Fibroblast of skin of abdomen (primary cell): ENCODE measurements at regions not wholly inside any gene's neighbourhood (a gene's known extent, or its start where the extent isn't known, plus 50 kb on each side); places are given as distances from the start of the nearest gene placed in this dataset.
"Not testable (repeated sequence)": the region's sequence is repeated elsewhere in the genome, so short reads cannot be mapped to it uniquely, and the experiment has no call there.

Source experiments
- DNase-seq: peaks from one replicate; pipeline ENCODE4 v3.0.0-alpha.2; 2013

DNA sequence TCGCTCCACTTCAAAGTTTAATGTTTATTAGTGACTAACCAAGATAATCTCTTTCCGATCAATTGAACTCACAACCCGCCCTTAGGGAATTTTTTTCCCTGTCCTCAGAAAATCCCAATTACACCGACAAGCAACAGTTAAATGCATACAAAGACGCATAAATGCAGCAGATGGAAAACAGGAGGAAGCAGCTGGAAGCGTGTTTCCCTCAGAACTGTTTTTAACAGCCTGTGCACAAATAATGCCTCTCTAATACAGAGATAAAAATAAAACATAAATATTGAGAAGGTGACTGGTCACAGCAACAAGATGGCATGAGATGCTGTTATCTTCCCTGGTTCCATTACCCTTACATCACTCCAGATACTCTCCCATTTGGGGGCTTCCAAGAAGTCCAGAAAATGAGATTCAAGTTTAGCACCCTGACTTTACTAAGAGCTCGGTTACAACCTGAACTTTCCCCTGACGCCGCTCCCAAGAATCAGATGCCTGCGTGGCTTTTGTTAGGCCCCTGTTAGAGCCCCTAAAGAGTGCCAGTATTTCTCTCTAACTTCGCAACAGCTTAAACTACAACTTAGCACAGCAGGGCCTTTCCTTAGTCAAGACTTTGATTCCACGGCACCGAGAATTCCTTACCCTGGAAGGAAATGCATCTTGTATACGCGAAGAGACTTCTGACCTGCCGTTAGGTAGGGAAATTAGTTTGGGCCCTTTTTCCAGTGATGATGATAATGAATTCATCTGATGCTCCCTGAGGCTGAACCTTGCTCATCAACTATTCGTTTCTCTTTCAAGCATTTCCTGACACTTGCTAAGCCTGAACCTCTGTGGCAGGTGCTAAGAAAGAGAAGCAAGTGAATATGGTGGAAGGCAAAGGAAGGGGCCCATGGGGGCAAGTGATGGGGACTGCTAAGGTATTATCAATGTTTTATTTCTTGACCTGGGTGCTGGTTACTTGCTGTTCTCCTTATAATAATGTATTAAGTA is 137.7 kb upstream of the SMYD2 start:
- no peak for DNase-seq

DNA sequence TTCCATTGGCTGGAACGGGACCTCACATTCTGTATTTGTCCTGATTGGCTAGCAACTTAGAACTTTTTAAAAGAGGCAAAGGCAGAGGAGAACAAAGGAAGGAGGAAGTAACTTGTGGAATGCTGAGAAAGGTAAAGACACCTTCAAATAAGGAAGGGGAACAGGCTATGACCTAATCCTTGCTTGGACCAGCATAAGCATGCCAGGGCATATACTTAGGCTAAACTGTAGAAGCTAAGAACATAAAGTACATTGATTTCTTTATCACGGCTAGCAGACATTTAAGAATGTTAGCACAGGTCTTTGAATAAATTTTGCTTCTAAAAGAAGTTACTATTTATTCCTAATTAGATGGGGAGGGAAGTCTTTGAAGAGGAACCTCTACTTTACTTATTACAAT is 136.4 kb upstream of the SMYD2 start:
- not testable (repeated sequence) for DNase-seq

DNA sequence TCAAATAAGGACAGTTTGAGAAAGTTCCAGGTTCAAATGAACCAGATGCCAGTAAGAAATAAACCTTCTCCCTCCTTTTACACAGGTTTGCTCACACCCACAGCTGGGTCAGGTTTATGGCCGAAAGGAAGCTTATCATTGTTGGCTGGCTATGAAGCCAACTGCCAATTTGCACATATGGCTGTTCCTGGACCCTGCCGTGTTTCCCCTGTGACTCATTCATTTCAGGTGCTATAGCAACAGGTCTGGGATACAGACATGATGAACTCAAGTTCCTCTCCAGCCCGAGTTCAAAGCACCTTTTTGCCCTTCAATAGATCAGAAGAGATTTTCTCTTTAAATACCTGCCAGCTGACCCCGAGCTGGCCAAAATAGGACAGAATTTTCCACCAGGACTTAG is 134.4 kb upstream of the SMYD2 start:
- no peak for DNase-seq

DNA sequence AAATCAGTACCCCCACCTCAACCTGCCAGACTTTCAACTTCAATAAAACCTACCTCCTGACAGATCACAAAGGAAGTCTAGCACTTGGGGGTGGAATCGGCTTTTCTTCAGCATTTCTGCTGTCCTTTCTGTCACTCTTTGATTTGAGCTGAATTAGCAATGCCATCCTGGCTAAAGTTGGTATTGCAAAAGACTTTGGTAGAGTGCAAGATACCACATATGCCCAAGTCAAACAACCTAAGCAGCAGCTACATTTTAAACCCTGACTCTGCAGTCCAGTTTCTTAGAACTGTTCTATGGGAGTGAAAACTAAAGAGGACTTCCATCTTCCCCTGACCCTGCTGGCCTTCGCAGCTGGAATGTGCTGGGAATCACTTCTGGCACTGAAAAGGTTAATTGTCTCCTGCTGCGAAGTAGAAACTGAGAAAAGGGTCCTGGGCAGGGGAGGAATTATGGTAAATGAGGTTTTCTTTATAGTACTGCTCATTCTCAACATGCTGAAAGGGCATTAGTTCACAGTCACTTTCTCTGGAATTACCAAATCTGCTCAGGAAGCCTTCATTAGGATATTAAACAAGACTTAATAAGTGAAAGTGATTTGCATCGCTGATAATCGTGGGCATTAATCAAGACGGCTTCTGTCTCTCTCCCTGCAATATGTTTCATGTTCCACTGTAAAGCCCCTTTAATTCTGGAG is 126.2 kb upstream of the SMYD2 start:
- no peak for DNase-seq

DNA sequence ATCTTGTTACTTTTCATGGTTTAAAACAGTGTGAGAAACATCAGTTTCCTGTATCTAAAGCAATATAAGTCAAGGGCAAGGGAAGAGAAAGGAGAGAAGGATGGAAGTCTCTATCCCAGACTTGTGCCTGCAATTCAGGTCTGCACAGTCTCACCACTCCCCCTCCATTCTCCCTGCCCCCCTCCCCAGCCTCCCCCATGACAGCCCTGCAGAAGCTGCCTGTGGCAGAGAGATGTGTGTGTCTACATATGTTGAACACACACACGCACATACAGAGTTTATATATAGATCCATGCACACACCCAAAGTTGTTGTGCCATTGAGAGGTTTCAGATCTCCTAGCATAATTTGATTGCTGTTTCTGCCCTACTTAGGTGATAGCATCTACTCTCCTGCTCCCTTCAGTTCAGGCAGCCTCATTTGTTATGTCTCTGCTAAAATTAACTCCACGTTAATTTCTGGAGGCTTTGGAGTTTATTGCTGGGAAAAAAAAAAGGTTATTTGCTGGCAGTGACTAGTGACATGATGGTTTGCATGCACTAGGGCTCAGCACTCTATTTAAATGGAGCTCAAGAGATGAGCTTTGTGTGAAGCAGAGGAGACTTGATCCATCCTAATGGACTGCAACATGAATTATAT is 124.9 kb upstream of the SMYD2 start:
- DNase-seq = no peak

DNA sequence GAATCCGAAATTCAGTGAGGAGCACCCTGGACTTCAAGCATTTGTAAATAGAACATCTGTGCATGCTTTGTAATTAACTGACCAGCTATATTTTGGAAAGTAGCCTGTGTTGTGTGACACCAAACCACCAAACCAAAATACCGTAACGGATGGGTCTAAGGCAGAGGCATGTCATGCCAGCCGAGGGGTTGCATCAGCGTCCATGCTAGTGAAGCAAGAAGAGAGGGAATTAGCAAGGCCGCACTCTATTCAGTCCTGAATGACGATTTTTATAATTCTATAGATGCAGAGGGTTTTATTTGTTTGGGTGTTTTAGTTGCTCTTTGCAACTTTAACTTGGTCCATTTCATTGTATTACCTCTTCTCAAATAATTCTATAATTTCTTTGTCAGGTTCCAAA is 116.8 kb upstream of the SMYD2 start:
- no peak for DNase-seq

DNA sequence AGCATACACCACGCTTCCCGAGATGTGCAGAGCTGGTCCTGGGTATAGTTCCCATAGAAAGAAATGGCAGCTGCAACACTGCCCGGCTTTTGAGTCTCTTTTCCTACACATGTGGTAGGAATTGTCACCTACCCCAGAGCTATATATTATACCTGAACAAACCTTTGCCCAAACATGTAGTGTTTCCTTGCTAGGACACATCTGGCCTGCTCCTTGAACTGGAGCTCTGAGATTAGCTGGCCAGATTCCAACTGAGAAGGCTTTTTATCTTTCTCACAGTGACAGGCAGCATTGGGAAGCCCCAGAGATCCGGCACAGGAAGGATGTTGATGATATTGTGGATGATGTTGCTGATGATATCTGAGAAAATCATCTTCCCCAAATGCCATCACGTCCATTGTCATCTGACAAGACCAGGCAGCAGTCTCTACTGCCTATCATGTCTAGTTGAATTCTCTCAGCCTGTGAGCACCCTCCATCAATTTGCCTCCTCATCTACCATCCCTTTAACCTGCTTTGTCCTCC is 115.0 kb upstream of the SMYD2 start:
- no peak for DNase-seq

DNA sequence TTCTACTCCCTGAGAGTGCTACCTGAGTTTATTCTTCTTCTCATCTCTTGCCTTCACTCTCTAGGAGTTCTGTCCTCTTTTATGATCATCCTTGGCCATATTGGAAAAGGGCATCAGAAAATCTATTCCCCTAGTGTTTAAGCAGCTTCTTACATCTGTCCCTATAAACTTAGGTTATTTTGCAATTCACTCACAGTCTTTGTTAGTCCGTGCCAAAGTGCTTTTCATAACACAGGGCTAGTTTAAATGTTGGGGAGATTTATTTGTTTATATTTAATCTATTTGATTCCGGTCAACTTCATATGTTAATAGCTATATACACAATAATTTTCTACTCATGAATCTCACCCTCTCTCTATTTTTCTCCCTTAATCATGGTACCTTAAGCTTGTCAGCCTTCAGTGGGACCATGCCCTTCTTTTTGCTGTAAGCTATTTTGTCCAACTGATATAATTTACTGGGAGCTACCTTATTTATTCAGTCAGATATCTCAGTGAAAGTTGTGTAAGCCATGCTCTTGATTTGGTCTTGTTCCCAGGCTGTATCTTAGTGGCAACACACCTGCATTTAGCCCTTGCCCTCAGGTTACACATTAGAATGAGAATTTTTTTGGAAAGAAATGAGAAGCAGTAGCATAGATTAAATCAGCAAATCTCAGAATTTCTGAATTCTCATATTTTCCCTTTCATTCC is 106.3 kb upstream of the SMYD2 start:
- no peak for DNase-seq

DNA sequence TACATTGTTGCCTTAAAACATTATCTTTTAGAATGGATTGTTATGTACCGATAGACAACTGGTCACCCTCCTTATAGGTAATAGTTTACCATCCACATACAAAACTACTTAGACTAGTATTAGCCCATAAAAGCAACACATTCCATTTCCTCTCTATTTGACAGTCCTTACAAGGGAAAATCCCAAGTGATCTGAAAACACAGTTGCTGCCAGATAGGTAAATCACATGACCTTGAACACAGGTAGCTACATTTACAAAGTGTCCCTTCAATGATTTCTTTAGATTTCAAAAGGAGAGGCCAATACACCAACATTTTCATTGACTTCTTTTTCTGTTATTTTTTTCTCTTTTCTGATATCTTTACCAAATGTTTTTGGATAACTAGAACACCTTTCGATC is 102.9 kb upstream of the SMYD2 start:
- no peak for DNase-seq

DNA sequence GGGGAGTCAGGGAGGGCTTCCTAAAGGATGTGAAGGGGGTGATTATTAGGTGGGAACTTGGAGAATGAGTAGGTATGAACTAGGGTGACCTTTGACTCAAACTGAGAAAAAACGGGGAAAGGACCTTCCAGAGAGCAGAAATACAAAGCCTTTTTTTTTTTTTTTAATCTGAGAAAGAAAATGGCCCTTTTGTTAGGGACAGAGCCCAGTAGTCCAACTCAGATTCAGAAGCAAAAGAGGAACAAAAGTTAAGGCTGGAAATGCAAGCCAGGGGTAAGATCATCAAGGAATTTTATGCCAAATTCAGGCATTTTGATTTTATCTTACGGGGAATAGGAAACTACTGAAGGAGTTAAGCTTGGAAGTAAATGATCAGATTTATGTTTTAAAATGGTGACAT is 96.0 kb upstream of the SMYD2 start:
- no peak for DNase-seq

DNA sequence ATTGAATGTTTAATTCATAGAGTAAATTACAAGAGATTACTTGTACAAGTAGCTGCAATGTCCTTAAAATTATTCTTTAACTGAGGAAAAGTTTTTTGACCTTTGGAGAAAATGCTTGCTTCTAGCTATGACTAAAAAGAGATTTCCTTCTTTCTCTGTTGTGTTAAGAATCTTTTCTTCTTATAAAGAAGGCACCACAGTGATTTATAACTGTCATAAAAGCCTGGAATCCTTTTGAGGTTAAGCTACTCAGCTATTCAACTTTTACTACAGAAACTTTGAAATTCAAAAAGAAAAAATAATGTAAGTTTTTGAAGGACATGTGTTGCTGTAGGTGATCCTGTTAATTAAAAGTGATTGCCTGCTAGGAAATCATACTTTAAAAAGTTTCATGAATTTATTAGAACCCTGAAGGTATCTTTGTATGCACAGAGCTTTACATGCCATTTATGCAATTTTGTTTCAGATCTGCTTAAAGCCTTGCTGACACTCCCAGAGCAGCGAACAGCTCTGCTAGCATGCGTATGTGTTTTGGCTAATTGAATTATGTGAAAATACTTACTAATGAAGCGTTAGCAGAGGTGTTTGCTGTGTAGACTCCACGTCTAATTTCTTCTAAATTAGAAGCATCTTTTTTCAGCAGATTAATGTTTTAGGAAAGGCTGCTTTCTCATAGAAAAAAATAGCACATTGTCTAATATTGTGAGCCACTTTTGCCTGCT is 94.7 kb upstream of the SMYD2 start:
- DNase-seq = no peak

DNA sequence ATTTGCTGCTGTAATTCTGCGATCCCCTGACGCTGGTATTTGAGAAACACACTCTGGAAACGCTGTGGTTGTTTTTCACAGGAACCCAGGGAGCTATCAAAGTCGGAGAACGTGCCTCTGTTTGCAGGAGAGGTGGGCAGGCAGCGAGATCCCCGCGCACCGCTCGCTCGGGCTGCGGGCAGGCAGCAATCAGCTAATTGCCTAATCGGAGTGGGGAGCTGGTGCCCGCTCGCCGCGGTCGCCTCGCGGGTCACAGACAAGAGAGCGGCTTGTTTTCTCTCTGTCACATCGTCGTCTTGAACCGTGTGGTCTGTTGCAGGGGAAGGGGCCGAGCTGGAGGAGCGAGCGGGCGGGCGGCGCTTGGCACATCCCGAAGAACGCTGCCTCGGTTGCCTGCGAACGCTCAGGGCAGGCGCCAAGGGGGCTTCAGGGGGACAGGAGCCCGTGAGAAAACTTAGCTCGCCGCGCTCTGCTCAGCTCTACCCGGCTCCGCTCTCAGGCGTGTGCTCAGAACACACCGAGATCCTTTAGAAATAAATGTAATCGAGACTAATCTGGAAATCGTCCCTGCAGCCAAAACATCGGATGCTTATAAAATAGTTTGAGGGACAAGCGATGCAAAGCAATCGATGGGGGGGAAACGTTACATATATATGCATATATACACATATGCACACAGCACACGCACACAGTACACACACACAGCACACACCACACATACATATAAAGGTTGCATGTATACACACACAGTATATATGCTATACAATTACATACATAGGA is 93.6 kb upstream of the SMYD2 start:
- DNase-seq = no peak

DNA sequence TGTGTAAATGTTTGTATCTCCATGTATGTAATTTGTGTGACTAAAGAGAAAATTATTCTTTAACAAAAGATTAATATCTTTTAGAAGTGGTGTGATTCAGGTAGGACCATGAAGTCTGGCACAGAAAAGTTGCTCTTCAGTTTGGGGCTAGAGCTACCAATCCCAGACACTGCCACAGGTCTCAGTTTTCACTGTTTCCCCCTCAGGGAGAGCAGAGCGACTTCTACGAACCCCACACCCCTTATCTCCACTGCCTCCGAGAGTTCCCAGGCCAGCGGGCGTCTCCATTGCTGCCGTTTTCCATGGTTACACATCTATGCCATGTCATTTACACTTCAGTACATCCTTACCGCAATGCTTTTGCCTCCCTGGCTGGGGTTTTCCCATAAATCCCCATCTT is 93.0 kb upstream of the SMYD2 start:
- DNase-seq = no peak

DNA sequence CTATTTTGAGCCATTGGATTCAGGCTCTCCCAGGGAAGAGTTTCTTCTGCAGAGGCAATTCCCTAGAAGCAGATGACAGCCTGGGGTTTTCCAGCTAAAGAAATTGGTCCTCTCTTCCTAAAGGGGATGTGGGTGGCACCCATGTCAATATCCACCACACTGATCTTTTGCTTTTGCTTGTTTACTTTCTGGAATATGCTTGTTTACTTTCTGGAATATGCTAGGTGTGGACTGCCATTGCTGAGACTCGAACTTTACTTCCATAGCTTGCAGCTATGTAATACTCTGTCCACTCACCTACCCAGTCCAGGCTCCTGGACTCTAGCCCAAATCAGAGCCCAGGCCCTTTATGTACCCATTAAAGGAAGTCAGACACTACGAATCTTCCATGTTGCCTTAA is 92.1 kb upstream of the SMYD2 start:
- no peak for DNase-seq

DNA sequence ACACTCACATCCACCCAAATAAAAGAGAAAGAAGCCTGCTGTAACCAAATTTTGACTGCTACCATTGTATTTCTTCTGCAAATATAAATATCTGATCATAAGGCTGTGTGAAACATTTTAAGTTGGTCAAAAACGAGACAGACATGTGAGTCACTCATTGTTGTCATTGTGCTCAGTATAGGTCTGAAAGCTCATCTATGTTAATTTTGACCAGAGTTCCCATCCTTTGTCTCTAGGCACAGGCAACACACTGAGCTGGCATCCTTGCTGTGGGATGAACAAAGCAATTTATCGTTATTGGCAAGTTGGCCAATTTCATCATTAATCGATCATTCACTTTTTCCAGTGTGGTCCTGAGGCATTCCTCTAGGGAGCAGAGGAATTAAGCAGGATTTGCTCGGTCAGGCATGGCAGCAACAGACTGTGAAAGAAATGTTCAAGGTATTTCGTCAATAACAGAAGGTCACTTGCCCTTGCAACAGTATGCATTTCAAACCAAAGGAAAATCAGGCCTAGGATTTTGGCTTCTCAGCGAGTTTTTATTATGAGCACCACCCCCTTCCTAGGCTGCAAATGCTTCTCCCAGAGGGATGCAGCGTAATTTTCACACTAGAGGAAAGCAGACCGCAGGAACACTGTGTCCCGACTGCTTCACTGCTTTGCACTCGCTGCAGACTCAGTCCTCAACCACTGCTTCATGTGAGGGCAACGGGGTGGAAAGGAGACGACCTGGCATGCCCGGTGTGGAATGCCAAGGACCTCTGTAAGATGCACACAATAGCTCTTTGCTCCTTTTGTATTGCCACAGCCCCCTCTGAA is 87.9 kb upstream of the SMYD2 start:
- no peak for DNase-seq

DNA sequence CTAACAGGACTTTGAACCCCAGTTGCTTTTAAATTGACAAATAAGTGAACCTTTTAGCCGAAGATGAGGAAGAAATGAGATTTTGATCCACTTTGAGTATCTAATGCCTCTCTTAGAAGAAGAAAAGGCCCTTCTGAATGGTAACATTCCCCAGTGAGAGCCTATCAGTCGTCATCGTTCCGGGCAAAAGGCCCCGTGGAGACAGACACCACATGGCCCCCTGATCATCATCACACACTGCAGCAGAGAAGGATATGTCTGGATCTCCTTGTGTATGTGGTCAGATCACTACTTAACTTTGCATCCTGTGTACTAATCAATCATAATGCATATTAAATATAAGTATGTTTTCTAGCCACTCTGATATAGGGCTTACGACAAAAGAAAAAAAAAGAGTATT is 87.3 kb upstream of the SMYD2 start:
- DNase-seq = no peak

DNA sequence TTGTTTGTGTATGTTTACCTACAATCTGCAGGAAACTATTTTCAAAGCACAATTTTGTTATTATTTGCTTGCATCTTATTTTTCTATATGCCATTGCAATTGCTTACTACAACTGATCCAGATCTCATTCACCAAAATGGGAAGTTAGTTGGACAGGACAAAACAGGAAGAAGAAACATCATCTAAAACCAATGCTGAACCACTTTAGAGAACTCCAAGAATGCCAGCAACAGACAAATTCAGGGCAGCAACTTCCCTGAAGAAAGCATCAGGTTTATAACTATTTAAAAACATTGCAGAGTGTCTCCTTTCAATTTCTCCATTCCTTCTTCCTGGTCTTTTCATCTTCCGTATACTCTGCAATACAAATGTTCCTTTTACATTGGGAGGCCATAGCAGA is 82.4 kb upstream of the SMYD2 start:
- DNase-seq = no peak

DNA sequence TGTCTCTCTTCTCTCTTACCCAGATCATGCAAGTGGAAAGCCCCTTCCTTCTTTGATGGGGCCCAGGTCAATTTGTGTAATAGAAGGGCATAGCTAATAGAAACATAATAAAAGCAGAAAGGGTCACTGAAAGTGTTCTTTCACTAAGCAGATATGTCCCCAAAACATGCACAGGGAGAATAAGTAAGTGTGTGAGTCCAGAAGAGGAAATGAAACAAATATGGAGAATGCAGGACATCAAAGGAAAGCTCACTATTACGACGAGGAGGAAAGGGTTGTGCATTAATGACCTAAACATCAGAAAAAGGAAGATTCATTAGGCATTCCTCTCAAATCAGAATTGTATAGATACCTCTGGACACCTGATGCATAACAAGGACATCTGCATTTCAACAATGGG is 81.4 kb upstream of the SMYD2 start:
- DNase-seq = no peak

DNA sequence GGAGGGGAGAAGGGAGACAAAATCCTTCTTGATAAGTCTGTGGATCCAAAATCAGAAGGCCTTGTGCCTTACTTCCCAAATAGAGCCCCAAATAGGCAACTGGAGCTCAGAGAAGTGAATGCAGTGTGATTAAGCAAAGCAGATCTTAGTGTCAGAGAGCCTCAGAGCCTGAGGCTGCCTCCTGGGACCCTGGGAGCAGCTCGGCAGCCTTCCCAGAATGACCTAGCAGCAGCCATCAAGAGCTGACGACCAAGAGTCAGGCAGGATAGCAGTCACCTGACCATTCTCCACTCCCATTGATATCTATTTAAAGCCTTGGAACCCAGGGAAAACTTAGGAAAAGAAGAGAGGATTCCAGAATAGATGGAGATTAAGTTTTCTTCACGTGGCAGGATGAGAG is 78.0 kb upstream of the SMYD2 start:
- DNase-seq = no peak

DNA sequence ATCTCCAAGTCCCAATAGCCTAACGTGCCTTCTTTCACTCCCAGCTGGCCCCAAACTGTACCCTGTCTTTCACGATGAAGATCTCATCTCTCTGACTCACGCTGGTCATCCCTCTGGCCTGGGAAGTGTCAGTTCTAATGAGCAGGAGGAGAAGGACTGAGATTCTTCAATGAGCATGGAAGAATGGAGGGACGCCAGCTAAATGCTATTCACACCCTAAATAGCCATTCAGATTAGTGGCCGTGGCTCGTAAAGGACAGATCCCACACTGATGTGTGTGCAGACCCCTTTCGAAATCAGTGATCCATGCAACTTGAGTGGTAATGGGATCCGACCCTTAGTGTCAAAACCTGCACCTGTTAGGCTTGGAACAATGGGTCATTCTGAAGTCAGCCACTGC is 75.9 kb upstream of the SMYD2 start:
- DNase-seq = no peak
